Activated CD8-positive, alpha-beta T cell treated with anti-CD3 and anti-CD28 coated beads, Interleukin-2, amount 10 ng/mL, durations not matched to agents 7 days and 5 days (primary cell): ENCODE measurements at regions not wholly inside any gene's neighbourhood (a gene's known extent, or its start where the extent isn't known, plus 50 kb on each side); places are given as distances from the start of the nearest gene placed in this dataset.
A peak's percentile ranks its signal among the peaks of the same experiment; 100 is the strongest.

Experiments used
- ATAC-seq: fragments of 150-1000 bp; cut with Tn5 transposase; one replicate; pipeline ENCODE4 v1.10.0; 2021; ENCODE audit warnings: moderate library complexity
- CTCF ChIA-PET: fragments of 350-600 bp; sonication (Branson Sonifier 250); formaldehyde crosslinking; loops from one replicate; lab custom pipeline; 2021; ENCODE audit warnings: antibody characterized with exemption; lab: Charles Lee
- POLR2A ChIA-PET: fragments of 350-600 bp; sonication (Branson Sonifier 250); formaldehyde crosslinking; loops from one replicate; lab custom pipeline; 2021; ENCODE audit warnings: antibody characterized with exemption; lab: Charles Lee
- DNase-seq: peaks from one replicate; pipeline ENCODE4 v3.0.0-alpha.2; 2020
- H3K27ac Mint-ChIP-seq: one replicate; pipeline ENCODE4 v1.8.0; 2021; ENCODE audit warnings: mild to moderate bottlenecking, mixed read lengths
- H3K27me3 Mint-ChIP-seq: one replicate; pipeline ENCODE4 v1.8.0; 2021; ENCODE audit warnings: low read depth, mixed read lengths
- H3K36me3 Mint-ChIP-seq: one replicate; pipeline ENCODE4 v1.8.0; 2021; ENCODE audit warnings: low read depth, mixed read lengths
- H3K4me1 Mint-ChIP-seq: one replicate; pipeline ENCODE4 v1.8.0; 2021; ENCODE audit warnings: low read depth, mixed read lengths
- H3K4me3 Mint-ChIP-seq: one replicate; pipeline ENCODE4 v1.8.0; 2021; ENCODE audit warnings: mild to moderate bottlenecking, mixed read lengths
- H3K9me3 Mint-ChIP-seq: one replicate; pipeline ENCODE4 v1.8.0; 2022; ENCODE audit warnings: mixed read lengths; ENCODE audit not compliant: insufficient read depth

GRCh38 chr20:33908336-33908735 lies 85.4 kb upstream of the RALY start:
- H3K27ac Mint-ChIP-seq, result no peak overlapping the region
- no peaks in the 10 kb centered on the region for H3K9me3 Mint-ChIP-seq
- H3K4me3 Mint-ChIP-seq, result no peak overlapping the region
- ATAC-seq (no peak), DNase-seq (no peak)
- ChIA-PET CTCF (no interaction called here), POLR2A (no interaction called here)
- no peaks in the 10 kb centered on the region for H3K4me1 Mint-ChIP-seq
- no peaks in the 10 kb centered on the region for H3K36me3 Mint-ChIP-seq
- peaks cover 22% of the 10 kb centered on the region for H3K27me3 Mint-ChIP-seq

- Mint-ChIP-seq H3K9me3 (no peaks in the 10 kb centered on the region), H3K27me3 (peaks cover 21% of the 10 kb centered on the region), H3K36me3 (no peaks in the 10 kb centered on the region), H3K27ac (no peak overlapping the region), H3K4me1 (no peaks in the 10 kb centered on the region), H3K4me3 (no peak overlapping the region)
- DNase-seq, result no peak
- CTCF ChIA-PET, result no interaction called here
- no peak for ATAC-seq
- POLR2A ChIA-PET, result no interaction called here
These were observed 84.8 kb upstream of the RALY start for GRCh38 chr20:33908868-33909267.

GRCh38 chr20:33909331-33909921 lies 84.3 kb upstream of the RALY start:
- POLR2A ChIA-PET, result no interaction called here
- H3K27me3 Mint-ChIP-seq, result peaks cover 26% of the 10 kb centered on the region
- no peak overlapping the region for H3K4me3 Mint-ChIP-seq
- no peaks in the 10 kb centered on the region for H3K9me3 Mint-ChIP-seq
- DNase-seq, result no peak
- no peaks in the 10 kb centered on the region for H3K36me3 Mint-ChIP-seq
- no peak for ATAC-seq
- CTCF ChIA-PET, result no interaction called here
- no peak overlapping the region for H3K27ac Mint-ChIP-seq
- peaks cover 1% of the 10 kb centered on the region for H3K4me1 Mint-ChIP-seq

- H3K9me3 Mint-ChIP-seq, result no peaks in the 10 kb centered on the region
- ChIA-PET CTCF (no interaction called here), POLR2A (no interaction called here)
- H3K27me3 Mint-ChIP-seq, result peaks cover 26% of the 10 kb centered on the region
- no peaks in the 10 kb centered on the region for H3K36me3 Mint-ChIP-seq
- DNase-seq, result no peak
- H3K4me3 Mint-ChIP-seq, result no peak overlapping the region
- ATAC-seq, result no peak
- H3K27ac Mint-ChIP-seq, result no peak overlapping the region
- H3K4me1 Mint-ChIP-seq, result peaks cover 8% of the 10 kb centered on the region
These were observed 83.7 kb upstream of the RALY start for GRCh38 chr20:33910056-33910455.

- Mint-ChIP-seq H3K27me3 (peaks cover 26% of the 10 kb centered on the region), H3K27ac (no peak overlapping the region), H3K4me1 (peaks cover 14% of the 10 kb centered on the region), H3K4me3 (no peak overlapping the region), H3K36me3 (no peaks in the 10 kb centered on the region), H3K9me3 (no peaks in the 10 kb centered on the region)
- ChIA-PET POLR2A (no interaction called here), CTCF (interaction anchor here (0.8 kb wide), 1 partner anchor 220 kb away, joined by 3 read pairs; no protein-coding TSS in a partner anchor)
- ATAC-seq (no peak), DNase-seq (no peak)
These were observed 83.0 kb upstream of the RALY start for GRCh38 chr20:33910529-33911327.

- Mint-ChIP-seq H3K27me3 (peaks cover 17% of the 10 kb centered on the region), H3K36me3 (no peaks in the 10 kb centered on the region), H3K4me1 (peaks cover 22% of the 10 kb centered on the region), H3K27ac (no peak overlapping the region), H3K9me3 (no peaks in the 10 kb centered on the region), H3K4me3 (no peak overlapping the region)
- CTCF ChIA-PET, result interaction anchor here (0.6 to 3.6 kb wide), 43 partner anchors 9 to 226 kb away, joined by 3 to 29 read pairs (median 5); partner anchors contain the start of genes CHMP4B and EIF2S2
- peak; percentile 79 for ATAC-seq
- POLR2A ChIA-PET, result no interaction called here
- DNase-seq, result peak; percentile 70
These were observed 78.8 kb upstream of the RALY start for GRCh38 chr20:33914919-33915318.

GRCh38 chr20:33915726-33916331 lies 77.9 kb upstream of the RALY start:
- DNase-seq, result peak; percentile 61
- H3K36me3 Mint-ChIP-seq, result no peaks in the 10 kb centered on the region
- POLR2A ChIA-PET, result no interaction called here
- no peaks in the 10 kb centered on the region for H3K9me3 Mint-ChIP-seq
- CTCF ChIA-PET, result interaction anchor here (0.6 to 3.6 kb wide), 33 partner anchors 8 to 226 kb away, joined by 3 to 29 read pairs (median 5); partner anchors contain the start of genes CHMP4B and EIF2S2
- H3K27me3 Mint-ChIP-seq, result peaks cover 14% of the 10 kb centered on the region
- no peak overlapping the region for H3K27ac Mint-ChIP-seq
- peaks cover 22% of the 10 kb centered on the region for H3K4me1 Mint-ChIP-seq
- peak; percentile 71 for ATAC-seq
- H3K4me3 Mint-ChIP-seq, result no peak overlapping the region

GRCh38 chr20:33916768-33917167 lies 76.9 kb upstream of the RALY start:
- H3K4me1 Mint-ChIP-seq, result peaks cover 22% of the 10 kb centered on the region
- POLR2A ChIA-PET, result no interaction called here
- H3K36me3 Mint-ChIP-seq, result no peaks in the 10 kb centered on the region
- H3K9me3 Mint-ChIP-seq, result no peaks in the 10 kb centered on the region
- no peak for DNase-seq
- peaks cover 12% of the 10 kb centered on the region for H3K27me3 Mint-ChIP-seq
- H3K4me3 Mint-ChIP-seq, result no peak overlapping the region
- no peak for ATAC-seq
- CTCF ChIA-PET, result interaction anchor here (1.0 to 3.6 kb wide), 12 partner anchors 9 to 196 kb away, joined by 3 to 29 read pairs (median 4); partner anchors contain the start of genes CHMP4B and EIF2S2
- H3K27ac Mint-ChIP-seq, result no peak overlapping the region

GRCh38 chr20:33917831-33918525 lies 75.7 kb upstream of the RALY start:
- Mint-ChIP-seq H3K4me3 (no peak overlapping the region), H3K36me3 (no peaks in the 10 kb centered on the region), H3K27ac (no peak overlapping the region), H3K4me1 (peaks cover 22% of the 10 kb centered on the region), H3K27me3 (peaks cover 6% of the 10 kb centered on the region), H3K9me3 (no peaks in the 10 kb centered on the region)
- DNase-seq (no peak), ATAC-seq (no peak)
- POLR2A ChIA-PET, result no interaction called here
- CTCF ChIA-PET, result interaction anchor here (1.0 to 1.4 kb wide), 3 partner anchors 18 to 194 kb away, joined by 3 read pairs; partner anchors contain the start of gene EIF2S2

GRCh38 chr20:33918662-33919061 lies 75.0 kb upstream of the RALY start:
- Mint-ChIP-seq H3K36me3 (no peaks in the 10 kb centered on the region), H3K4me3 (no peak overlapping the region), H3K27ac (no peak overlapping the region), H3K9me3 (no peaks in the 10 kb centered on the region), H3K4me1 (peaks cover 22% of the 10 kb centered on the region), H3K27me3 (peaks cover 8% of the 10 kb centered on the region)
- CTCF ChIA-PET, result interaction anchor here (0.7 to 1.4 kb wide), 3 partner anchors 8 to 151 kb away, joined by 3 read pairs; no protein-coding TSS in a partner anchor
- DNase-seq (no peak), ATAC-seq (no peak)
- POLR2A ChIA-PET, result no interaction called here

- ChIA-PET CTCF (interaction anchor here (0.7 to 1.2 kb wide), 2 partner anchors 74 to 132 kb away, joined by 3 read pairs; partner anchors contain the start of gene RALY), POLR2A (no interaction called here)
- ATAC-seq, result no peak
- Mint-ChIP-seq H3K4me1 (peaks cover 18% of the 10 kb centered on the region), H3K4me3 (no peak overlapping the region), H3K9me3 (no peaks in the 10 kb centered on the region), H3K27ac (no peak overlapping the region), H3K27me3 (peaks cover 2% of the 10 kb centered on the region), H3K36me3 (no peaks in the 10 kb centered on the region)
- no peak for DNase-seq
These were observed 74.1 kb upstream of the RALY start for GRCh38 chr20:33919653-33920052.
